ENCODE measurements at regions not wholly inside any gene's neighbourhood (a gene's known extent, or its start where the extent isn't known, plus 50 kb on each side); places are given as distances from the start of the nearest gene placed in this dataset.

- no peak for DNase-seq (ENCODE audit: low read depth in 3 of 3, low spot score in 2 of 3)
These were observed 694.7 kb downstream of the SLC16A7 start for GRCh38 chr12:60290532-60290931.

DNA sequence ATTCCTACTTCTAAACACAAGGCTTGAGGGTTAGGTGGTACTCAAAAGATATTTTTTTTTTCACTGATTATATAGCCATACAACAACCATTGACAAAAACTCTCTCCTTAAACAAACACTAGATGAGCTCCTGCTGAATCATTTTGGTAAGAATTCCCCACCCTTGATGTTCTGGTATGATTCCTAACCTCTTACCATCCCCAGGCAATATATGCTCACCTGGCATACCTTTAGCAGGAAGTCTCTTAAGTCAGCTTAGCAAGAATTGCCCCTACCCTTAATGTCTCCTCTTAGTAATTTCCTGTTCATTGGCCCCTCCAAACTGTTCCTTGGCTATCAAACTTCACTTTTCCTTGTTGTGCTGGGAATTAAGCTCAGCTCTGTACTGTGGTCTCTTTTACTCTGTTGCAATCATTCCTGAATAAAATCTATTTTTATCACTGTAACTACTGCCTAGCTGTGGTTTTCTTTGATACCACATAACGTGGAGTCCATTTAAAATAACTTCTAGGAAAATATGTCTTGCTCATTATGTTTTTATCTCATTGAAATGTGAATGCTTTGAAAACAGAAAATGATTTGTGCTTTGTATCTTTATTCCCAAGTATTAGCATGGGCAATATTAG lies 712.6 kb downstream of the SLC16A7 start:
- no peak for DNase-seq (ENCODE audit: low read depth in 3 of 3, low spot score in 2 of 3)

- DNase-seq (ENCODE audit: low read depth in 3 of 3, low spot score in 2 of 3): no peak
These were observed 716.1 kb downstream of the SLC16A7 start for GRCh38 chr12:60311940-60312339.

DNA sequence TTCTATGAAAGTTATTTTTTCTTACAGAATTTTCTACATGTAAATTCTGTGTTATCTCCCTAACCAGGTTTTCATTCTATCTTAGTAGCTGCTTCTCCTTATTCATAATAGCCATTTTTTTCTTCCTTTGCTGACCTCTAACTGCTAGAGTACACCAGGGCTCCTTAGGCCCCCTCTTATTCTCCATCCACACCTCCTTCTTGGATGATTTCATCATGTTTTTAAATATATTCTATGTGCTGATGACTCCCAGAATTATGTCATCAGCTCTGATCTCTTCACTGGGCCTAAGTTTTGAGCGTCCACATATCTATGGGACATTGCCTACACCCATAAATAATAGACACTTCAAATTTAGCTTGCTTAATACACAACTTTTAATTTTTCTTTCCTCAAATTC lies 721.5 kb downstream of the SLC16A7 start:
- DNase-seq (ENCODE audit: low read depth in 3 of 3, low spot score in 2 of 3): no peak

DNA sequence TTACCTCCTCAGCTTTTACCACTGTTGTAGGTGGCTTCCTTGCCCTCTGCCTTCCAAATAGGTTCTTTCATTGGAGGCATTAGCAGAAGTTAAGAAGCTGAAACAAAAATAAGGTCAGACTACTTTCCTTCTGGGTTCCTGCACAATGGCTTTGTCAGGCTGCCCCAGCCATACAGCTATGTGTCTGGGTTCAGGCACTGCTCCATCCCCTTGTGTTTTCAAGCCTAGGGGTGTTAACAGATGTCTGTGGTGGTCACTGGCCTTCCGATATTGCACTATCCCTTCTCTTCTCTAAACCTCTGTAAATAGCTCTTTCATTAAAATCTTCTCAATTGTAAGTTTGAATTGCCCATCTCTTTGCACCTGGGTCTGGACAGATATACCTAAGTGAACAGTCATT lies 728.9 kb downstream of the SLC16A7 start:
- DNase-seq (ENCODE audit: low read depth in 3 of 3, low spot score in 2 of 3): no peak

DNA sequence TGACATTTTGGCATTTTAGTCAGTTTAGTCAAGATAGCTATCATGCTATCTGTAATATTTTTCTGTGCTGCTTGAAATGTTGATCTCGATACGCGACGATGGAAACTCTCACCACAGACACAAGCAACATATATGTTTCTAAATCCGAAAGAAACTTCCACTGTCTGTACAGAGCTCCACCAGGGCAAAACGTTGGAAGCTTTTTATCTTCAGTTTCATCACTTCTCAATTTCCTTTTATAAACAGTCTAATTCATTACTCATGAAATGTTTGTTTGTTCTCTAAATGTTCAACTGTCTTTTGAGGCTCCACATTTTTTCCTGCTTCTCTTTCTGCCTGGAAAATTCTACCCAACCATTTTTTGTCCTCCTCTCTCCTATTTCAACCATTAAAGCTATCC lies 737.6 kb downstream of the SLC16A7 start:
- no peak for DNase-seq (ENCODE audit: low read depth in 3 of 3, low spot score in 2 of 3)

DNA sequence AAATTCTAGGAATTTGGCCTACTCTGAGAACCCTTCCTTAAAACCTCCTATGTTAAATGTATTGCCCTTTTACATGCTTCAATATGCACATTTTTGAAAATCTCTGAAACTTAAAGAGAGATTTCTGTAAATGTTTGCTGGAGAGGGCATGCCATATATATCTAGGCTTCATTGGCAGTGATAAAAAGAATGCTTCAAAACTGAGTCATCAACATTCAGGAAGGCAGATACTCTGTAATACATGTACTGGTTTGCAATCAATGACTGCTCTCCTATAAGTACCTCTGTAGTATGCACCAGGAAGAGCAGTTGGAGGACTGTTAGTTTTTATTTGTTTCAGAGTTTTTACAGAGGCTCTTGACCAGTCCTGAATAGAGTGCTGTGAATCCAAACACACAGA lies 739.9 kb downstream of the SLC16A7 start:
- DNase-seq (ENCODE audit: low read depth in 3 of 3, low spot score in 2 of 3): no peak

GRCh38 chr12:60337839-60338549 lies 742.2 kb downstream of the SLC16A7 start:
- no peak for DNase-seq (ENCODE audit: low read depth in 3 of 3, low spot score in 2 of 3)

DNA sequence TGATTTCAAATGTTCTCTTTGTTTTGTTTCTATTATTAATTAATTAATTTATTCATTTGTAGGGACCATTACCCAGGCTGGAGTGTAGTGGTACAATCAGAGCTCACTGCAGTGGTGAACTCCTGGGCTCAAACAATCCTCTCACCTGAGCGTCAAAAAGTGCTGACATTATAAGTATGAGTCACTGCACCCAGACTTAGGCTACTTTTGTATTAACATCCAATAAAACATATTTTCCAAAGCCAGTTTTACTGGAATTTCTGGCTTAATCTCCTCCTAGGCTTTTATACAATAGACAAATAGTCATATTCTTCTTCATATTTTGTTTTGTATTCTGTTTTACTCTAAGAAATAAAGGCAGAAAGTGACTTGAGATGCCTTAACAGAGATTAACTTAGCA lies 749.6 kb downstream of the SLC16A7 start:
- no peak for DNase-seq (ENCODE audit: low read depth in 3 of 3, low spot score in 2 of 3)

DNA sequence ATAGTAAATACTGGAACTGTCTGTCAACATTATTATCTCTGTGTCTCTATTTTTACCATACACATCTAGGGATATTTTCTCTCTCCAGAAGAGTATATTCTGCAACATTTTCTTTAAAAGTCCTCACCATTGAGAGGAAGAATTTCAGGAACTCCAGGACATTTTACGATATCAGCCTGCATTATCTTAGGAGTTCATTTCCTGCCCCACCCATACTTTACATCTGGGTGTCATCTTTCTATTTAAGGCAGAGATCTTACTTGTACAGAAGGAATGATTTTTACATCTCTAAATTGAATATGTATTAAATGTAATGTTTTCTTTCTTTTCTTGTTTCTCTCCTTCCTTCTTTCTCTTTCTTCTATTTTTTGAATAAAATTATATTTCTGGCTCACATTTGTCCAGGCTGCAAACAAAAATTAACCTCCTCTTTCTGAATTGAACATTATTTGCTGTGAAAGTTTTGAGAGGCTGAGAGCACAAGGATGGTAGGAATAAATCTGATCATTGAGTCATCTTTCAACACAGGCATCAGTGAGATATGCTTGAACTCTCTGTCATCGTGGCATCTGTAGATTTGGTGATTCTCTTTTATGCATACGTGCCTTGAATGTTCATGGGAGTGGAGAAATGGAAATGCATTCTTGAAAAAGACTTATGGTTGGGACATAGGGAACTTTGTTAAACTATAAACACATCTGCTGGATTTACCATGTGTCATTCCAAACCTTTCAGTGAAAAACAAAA lies 753.6 kb downstream of the SLC16A7 start:
- no peak for DNase-seq (ENCODE audit: low read depth in 3 of 3, low spot score in 2 of 3)

DNA sequence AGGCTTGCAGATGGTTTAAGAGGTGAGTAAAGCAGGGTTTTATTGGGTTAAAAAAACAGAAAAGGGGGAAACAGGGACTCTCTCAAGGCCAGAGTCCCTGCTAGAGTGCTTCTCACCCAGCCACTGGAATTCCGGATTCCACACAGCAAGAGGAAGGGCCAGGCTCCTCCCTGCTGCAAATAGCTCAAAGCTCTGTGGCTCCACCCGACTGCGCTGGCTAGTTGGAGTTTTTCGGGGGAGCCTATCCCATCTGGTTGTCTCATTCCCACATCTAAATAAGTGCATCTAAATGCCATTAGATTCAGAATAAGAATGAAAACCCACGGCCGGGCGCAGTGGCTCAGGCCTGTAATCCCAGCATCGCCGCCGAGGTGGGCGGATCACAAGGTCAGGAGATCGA lies 791.5 kb downstream of the SLC16A7 start:
- no peak for DNase-seq (ENCODE audit: low read depth in 3 of 3, low spot score in 2 of 3)

DNA sequence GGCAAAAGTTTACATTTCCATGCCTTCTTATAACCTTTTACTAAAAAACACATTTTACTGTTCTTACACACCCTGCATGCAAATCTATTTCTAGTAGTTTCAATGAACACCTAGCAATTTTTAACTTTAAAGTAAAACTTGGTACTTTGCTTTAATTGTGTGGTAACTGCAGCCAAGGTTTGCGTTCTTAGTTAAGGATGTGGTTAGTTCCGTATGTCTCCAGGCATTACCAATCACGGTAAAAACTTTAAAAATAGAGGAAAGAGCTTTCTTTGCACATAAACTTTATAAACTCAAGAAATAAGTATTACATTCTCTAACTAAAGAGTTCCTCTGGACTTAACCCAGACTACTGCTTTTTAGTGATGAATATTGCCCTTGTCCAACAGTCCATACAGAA lies 795.2 kb downstream of the SLC16A7 start:
- DNase-seq (ENCODE audit: low read depth in 3 of 3, low spot score in 2 of 3): no peak

- DNase-seq (ENCODE audit: low read depth in 3 of 3, low spot score in 2 of 3): no peak
These were observed 796.0 kb downstream of the SLC16A7 start for GRCh38 chr12:60391791-60392190.

DNA sequence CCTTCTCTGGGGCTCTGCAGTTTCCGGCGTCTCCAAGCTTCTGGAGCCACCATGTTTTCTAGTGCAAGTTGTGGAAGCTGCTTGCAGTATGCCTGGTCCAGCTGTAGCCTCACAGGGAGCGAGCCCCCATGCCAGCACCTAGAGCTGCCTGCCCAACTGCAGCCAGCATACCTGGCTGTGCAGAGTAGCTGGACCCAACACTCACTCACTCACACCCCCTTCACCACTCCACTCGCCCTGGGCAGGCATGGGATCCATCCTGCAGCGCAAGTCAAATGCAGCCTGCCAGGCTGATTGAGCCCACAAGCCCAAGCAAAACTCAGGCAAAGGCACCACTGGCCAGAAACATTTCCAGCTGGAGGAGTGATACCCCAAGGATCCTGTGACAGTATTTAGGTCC lies 797.3 kb downstream of the SLC16A7 start:
- no peak for DNase-seq (ENCODE audit: low read depth in 3 of 3, low spot score in 2 of 3)

GRCh38 chr12:60394665-60395064 lies 798.8 kb downstream of the SLC16A7 start:
- no peak for DNase-seq (ENCODE audit: low read depth in 3 of 3, low spot score in 2 of 3)

- DNase-seq (ENCODE audit: low read depth in 3 of 3, low spot score in 2 of 3): no peak
These were observed 802.7 kb downstream of the SLC16A7 start for GRCh38 chr12:60398547-60398946.

DNA sequence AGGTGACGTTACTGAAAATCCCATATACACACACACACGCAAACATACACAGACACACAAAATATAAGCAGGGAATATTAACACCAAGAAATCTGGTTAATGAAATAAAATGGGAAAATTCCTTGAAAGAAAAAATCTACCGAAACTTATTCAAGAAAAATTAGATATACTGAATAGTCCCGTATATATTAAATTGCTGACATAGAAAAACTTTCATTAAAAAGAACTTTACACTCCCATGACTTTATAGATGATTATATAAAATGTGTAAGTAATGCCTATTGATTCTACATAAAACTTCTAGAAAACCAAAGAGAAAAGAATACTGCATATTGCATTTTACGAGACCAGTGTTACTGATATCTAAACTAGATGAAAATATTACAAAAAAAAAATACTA lies 803.2 kb downstream of the SLC16A7 start:
- DNase-seq (ENCODE audit: low read depth in 3 of 3, low spot score in 2 of 3): no peak

DNA sequence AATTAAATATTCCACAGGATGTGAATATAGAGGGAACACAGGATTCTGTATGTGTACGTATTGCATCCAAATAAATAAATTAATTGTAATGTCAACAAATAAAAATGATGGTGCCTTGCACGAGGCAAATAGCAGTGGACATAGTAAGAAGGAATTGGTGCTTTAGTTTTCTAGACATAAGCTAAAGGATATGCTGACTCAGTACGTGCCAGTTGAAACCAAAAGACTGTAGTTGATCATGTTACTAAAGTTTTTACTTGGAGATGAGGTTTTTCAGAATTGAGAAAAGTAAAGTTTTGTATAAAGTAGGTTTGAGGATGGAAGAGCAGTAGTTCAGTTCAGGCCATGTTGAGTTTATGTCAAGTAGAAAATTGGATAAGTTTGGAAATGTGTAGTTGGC lies 807.2 kb downstream of the SLC16A7 start:
- no peak for DNase-seq (ENCODE audit: low read depth in 3 of 3, low spot score in 2 of 3)

DNA sequence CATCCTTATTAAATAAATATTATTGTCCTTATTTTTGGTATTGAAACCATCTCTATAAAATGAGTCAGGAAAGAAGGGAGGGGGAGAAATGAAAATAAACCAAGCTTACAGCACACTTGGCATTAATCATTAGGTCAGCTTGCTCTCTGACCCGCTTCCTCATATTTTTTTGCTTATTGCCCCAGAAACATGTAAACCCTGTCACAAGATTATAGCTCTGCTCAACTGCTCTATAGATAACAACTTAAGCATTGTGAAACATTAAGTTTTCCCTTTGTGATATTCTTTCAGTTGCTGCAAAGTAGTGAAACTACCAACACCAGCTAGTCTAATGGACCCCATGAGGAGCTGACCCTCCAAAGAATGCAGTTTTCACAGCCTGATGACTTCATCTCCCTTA lies 819.5 kb downstream of the SLC16A7 start:
- DNase-seq (ENCODE audit: low read depth in 3 of 3, low spot score in 2 of 3): no peak

GRCh38 chr12:60419986-60420385 lies 824.2 kb downstream of the SLC16A7 start:
- no peak for DNase-seq (ENCODE audit: low read depth in 3 of 3, low spot score in 2 of 3)

DNA sequence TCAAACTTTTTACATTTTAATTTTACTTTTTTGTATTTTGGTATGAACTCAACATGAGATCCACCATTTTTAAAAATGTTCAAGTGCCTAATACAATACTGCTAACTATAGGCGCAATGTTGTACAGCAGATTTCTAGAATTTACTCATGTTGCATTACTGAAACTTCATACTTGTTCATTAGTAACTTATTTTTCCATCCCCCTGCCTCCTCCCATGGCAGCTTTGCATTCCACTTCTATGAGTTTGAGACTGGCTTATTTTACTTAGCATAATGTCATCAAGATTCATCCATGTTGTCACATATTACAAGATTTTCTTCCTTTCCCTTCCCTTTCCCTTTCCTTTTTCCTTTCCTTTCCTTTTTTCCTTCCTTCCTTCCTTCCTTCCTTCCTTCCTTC lies 825.9 kb downstream of the SLC16A7 start:
- DNase-seq (ENCODE audit: low read depth in 3 of 3, low spot score in 2 of 3): no peak

- no peak for DNase-seq (ENCODE audit: low read depth in 3 of 3, low spot score in 2 of 3)
These were observed 841.5 kb downstream of the SLC16A7 start for GRCh38 chr12:60437297-60437696.

Data from right renal cortex interstitium (tissue), 3 donors.